ENCODE measurements at regions not wholly inside any gene's neighbourhood (a gene's known extent, or its start where the extent isn't known, plus 50 kb on each side); places are given as distances from the start of the nearest gene placed in this dataset.

GRCh38 chr10:125482637-125483036 is 200.3 kb downstream of the TEX36 start:
- no peak overlapping the region for H3K4me3 ChIP-seq
- H3K27me3 ChIP-seq: peaks cover 37% of the 10 kb centered on the region
- no peak for DNase-seq
- H3K36me3 ChIP-seq: no peaks in the 10 kb centered on the region
- WGBS, 2 donors (ENCODE audit: low coverage in 1 of 2): 70 to 83% methylated on average over 5 of the region's 5 CpGs
- intact Hi-C loops (cut with DNase I; ENCODE audit: low total_unique reads) (no loop called here), in situ Hi-C loops (cut with MboI; ENCODE audit: low pct_ligation_motif_present in 1 of 4, low pct_unique_long_range_greater_than_20kb in 1 of 4, low sequenced_read_pairs in 3 of 4) (no loop called here)
- no peak overlapping the region for H3K27ac ChIP-seq
- H3K9me3 ChIP-seq: no peaks in the 10 kb centered on the region
- H3K4me1 ChIP-seq: no peaks in the 10 kb centered on the region
- TF ChIP-seq POLR2A (IDR thresholded peaks at IDR 0.05) (no peak), EP300 (IDR thresholded peaks at IDR 0.05; ENCODE audit: low read depth) (no peak), CTCF (IDR thresholded peaks at IDR 0.05) (no peak), POLR2AphosphoS5 (IDR thresholded peaks at IDR 0.05) (no peak)

- TF ChIP-seq EP300 (IDR thresholded peaks at IDR 0.05; ENCODE audit: low read depth): no peak
- TF ChIP-seq POLR2AphosphoS5 (IDR thresholded peaks at IDR 0.05): no peak
- TF ChIP-seq CTCF (IDR thresholded peaks at IDR 0.05): no peak
- TF ChIP-seq POLR2A (IDR thresholded peaks at IDR 0.05): no peak
- H3K4me3 ChIP-seq: no peak overlapping the region
- intact Hi-C loops (cut with DNase I; ENCODE audit: low total_unique reads): no loop called here
- peaks cover 33% of the 10 kb centered on the region for H3K27me3 ChIP-seq
- no peaks in the 10 kb centered on the region for H3K4me1 ChIP-seq
- H3K9me3 ChIP-seq: no peaks in the 10 kb centered on the region
- no peak for DNase-seq
- in situ Hi-C loops (cut with MboI; ENCODE audit: low pct_ligation_motif_present in 1 of 4, low pct_unique_long_range_greater_than_20kb in 1 of 4, low sequenced_read_pairs in 3 of 4): no loop called here
- 45 to 60% methylated on average over 2 of the region's 2 CpGs for WGBS, 2 donors (ENCODE audit: low coverage in 1 of 2)
- H3K27ac ChIP-seq: no peak overlapping the region
- H3K36me3 ChIP-seq: no peaks in the 10 kb centered on the region
Measured at GRCh38 chr10:125482108-125482507, 200.9 kb downstream of the TEX36 start.

- WGBS, 2 donors (ENCODE audit: low coverage in 1 of 2): 82 to 96% methylated on average over 4 of the region's 4 CpGs
- in situ Hi-C loops (cut with MboI; ENCODE audit: low pct_ligation_motif_present in 1 of 4, low pct_unique_long_range_greater_than_20kb in 1 of 4, low sequenced_read_pairs in 3 of 4): no loop called here
- TF ChIP-seq POLR2A (IDR thresholded peaks at IDR 0.05) (no peak), POLR2AphosphoS5 (IDR thresholded peaks at IDR 0.05) (no peak), CTCF (IDR thresholded peaks at IDR 0.05) (no peak), EP300 (IDR thresholded peaks at IDR 0.05; ENCODE audit: low read depth) (no peak)
- Histone ChIP-seq H3K9me3 (no peaks in the 10 kb centered on the region), H3K36me3 (no peaks in the 10 kb centered on the region), H3K4me3 (no peak overlapping the region), H3K27ac (no peak overlapping the region), H3K27me3 (peaks cover 21% of the 10 kb centered on the region), H3K4me1 (no peaks in the 10 kb centered on the region)
- no peak for DNase-seq
- intact Hi-C loops (cut with DNase I; ENCODE audit: low total_unique reads): no loop called here
Measured at GRCh38 chr10:125479059-125479458, 203.9 kb downstream of the TEX36 start.

GRCh38 chr10:125475815-125476214 is 207.1 kb downstream of the TEX36 start:
- intact Hi-C loops (cut with DNase I; ENCODE audit: low total_unique reads): no loop called here
- H3K27ac ChIP-seq: no peak overlapping the region
- no peak overlapping the region for H3K4me3 ChIP-seq
- TF ChIP-seq CTCF (IDR thresholded peaks at IDR 0.05): no peak
- TF ChIP-seq EP300 (IDR thresholded peaks at IDR 0.05; ENCODE audit: low read depth): no peak
- no peak for TF ChIP-seq POLR2AphosphoS5 (IDR thresholded peaks at IDR 0.05)
- TF ChIP-seq POLR2A (IDR thresholded peaks at IDR 0.05): no peak
- H3K4me1 ChIP-seq: no peaks in the 10 kb centered on the region
- no peaks in the 10 kb centered on the region for H3K36me3 ChIP-seq
- H3K9me3 ChIP-seq: no peaks in the 10 kb centered on the region
- DNase-seq: no peak
- peaks cover 18% of the 10 kb centered on the region for H3K27me3 ChIP-seq
- WGBS, 2 donors (ENCODE audit: low coverage in 1 of 2): 92 to 93% methylated on average over 2 of the region's 2 CpGs
- in situ Hi-C loops (cut with MboI; ENCODE audit: low pct_ligation_motif_present in 1 of 4, low pct_unique_long_range_greater_than_20kb in 1 of 4, low sequenced_read_pairs in 3 of 4): no loop called here
